ENCODE measurements at regions not wholly inside any gene's neighbourhood (a gene's known extent, or its start where the extent isn't known, plus 50 kb on each side); places are given as distances from the start of the nearest gene placed in this dataset.

DNA sequence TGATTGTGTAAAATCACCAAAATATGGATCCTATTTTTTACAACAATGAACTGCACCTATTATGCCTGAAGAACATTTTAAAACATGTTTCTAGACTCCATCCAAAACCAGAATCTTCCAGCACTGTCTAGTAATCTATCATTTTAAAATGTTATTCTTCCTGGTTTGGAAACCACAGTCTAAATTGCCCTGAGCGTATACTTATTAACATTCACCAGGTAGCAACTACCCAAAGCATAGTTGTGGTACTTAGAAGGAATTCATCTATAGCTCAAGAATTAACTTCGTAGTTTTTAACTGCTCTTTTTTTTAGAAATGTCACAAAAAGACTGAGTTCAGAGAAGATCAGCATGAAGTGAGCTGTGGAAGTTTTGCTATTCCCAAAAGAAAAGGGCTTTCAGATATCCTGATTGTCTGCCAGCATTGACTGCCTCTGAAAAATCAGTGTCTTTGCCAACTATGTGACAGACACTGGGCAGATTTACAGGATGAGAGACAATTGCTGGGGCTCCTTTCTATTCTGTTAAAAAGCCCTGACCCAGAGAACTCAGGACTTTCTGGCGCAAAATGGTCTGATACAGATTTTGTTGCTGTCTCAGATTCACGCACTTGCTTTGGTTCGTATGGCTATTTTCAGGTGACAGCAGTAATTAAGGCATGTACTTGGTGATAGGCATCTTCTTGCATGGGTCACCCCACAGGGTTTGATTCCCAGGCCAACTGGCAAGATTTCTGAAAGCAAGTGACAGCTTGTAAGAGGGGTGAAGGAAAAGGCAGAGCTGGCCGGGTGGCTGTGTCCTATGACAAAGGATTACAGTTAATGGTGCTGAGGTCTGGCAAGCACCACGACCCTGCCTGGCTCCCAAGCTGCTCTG lies 152.5 kb upstream of the RAI14 start:
- H3K4me3 ChIP-seq: no peak overlapping the region
- Mint-ChIP-seq H3K9me3 (peaks cover 5% of the 10 kb centered on the region; the same call in 1 of the 3 replicates), H3K4me3 (no peak overlapping the region), H3K27ac (no peak overlapping the region), H3K36me3 (ENCODE audit: low read depth) (no peaks in the 10 kb centered on the region), H3K27me3 (ENCODE audit: insufficient read depth, low read depth, poor library complexity) (peaks cover 2% of the 10 kb centered on the region), H3K4me1 (peaks cover 2% of the 10 kb centered on the region; the same call in 2 of the 3 replicates)
- H3K4me1 ChIP-seq (ENCODE audit: insufficient read depth): 0 out of 2 replicates have a peak, but pooled peaks cover under 1% of the 10 kb centered on the region
- no peak for ATAC-seq
- H3K9me2 ChIP-seq (ENCODE audit: insufficient read depth): peaks cover 9% of the 10 kb centered on the region
- H3K27ac ChIP-seq (ENCODE audit: low read depth): no peak overlapping the region
- H2AFZ ChIP-seq: peak overlapping the region; percentile 30; the same call in 1 of the 2 replicates
- DNase-seq (ENCODE audit: low spot score): no peak
- no peaks in the 10 kb centered on the region for H4K20me1 ChIP-seq (replicated peaks; ENCODE audit: insufficient read depth)
- no peaks in the 10 kb centered on the region for H3K27me3 ChIP-seq (ENCODE audit: insufficient read depth)
- no peak for TF ChIP-seq EZH2phosphoT487 (IDR thresholded peaks at IDR 0.05; ENCODE audit: unreplicated experiment)
- TF ChIP-seq, protein P1, sequence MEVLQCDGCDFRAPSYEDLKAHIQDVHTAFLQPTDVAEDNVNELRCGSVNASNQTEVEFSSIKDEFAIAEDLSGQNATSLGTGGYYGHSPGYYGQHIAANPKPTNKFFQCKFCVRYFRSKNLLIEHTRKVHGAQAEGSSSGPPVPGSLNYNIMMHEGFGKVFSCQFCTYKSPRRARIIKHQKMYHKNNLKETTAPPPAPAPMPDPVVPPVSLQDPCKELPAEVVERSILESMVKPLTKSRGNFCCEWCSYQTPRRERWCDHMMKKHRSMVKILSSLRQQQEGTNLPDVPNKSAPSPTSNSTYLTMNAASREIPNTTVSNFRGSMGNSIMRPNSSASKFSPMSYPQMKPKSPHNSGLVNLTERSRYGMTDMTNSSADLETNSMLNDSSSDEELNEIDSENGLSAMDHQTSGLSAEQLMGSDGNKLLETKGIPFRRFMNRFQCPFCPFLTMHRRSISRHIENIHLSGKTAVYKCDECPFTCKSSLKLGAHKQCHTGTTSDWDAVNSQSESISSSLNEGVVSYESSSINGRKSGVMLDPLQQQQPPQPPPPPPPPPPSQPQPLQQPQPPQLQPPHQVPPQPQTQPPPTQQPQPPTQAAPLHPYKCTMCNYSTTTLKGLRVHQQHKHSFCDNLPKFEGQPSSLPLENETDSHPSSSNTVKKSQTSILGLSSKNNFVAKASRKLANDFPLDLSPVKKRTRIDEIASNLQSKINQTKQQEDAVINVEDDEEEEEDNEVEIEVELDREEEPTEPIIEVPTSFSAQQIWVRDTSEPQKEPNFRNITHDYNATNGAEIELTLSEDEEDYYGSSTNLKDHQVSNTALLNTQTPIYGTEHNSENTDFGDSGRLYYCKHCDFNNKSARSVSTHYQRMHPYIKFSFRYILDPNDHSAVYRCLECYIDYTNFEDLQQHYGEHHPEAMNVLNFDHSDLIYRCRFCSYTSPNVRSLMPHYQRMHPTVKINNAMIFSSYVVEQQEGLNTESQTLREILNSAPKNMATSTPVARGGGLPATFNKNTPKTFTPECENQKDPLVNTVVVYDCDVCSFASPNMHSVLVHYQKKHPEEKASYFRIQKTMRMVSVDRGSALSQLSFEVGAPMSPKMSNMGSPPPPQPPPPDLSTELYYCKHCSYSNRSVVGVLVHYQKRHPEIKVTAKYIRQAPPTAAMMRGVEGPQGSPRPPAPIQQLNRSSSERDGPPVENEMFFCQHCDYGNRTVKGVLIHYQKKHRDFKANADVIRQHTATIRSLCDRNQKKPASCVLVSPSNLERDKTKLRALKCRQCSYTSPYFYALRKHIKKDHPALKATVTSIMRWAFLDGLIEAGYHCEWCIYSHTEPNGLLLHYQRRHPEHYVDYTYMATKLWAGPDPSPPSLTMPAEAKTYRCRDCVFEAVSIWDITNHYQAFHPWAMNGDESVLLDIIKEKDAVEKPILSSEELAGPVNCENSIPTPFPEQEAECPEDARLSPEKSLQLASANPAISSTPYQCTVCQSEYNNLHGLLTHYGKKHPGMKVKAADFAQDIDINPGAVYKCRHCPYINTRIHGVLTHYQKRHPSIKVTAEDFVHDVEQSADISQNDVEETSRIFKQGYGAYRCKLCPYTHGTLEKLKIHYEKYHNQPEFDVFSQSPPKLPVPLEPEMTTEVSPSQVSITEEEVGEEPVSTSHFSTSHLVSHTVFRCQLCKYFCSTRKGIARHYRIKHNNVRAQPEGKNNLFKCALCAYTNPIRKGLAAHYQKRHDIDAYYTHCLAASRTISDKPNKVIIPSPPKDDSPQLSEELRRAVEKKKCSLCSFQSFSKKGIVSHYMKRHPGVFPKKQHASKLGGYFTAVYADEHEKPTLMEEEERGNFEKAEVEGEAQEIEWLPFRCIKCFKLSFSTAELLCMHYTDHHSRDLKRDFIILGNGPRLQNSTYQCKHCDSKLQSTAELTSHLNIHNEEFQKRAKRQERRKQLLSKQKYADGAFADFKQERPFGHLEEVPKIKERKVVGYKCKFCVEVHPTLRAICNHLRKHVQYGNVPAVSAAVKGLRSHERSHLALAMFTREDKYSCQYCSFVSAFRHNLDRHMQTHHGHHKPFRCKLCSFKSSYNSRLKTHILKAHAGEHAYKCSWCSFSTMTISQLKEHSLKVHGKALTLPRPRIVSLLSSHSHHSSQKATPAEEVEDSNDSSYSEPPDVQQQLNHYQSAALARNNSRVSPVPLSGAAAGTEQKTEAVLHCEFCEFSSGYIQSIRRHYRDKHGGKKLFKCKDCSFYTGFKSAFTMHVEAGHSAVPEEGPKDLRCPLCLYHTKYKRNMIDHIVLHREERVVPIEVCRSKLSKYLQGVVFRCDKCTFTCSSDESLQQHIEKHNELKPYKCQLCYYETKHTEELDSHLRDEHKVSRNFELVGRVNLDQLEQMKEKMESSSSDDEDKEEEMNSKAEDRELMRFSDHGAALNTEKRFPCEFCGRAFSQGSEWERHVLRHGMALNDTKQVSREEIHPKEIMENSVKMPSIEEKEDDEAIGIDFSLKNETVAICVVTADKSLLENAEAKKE (CRISPR knock-in tag; IDR thresholded peaks at IDR 0.05): no peak
- no peak for TF ChIP-seq CREB1 (CRISPR knock-in tag; IDR thresholded peaks at IDR 0.05; ENCODE audit: low read depth)
- TF ChIP-seq, protein P2, sequence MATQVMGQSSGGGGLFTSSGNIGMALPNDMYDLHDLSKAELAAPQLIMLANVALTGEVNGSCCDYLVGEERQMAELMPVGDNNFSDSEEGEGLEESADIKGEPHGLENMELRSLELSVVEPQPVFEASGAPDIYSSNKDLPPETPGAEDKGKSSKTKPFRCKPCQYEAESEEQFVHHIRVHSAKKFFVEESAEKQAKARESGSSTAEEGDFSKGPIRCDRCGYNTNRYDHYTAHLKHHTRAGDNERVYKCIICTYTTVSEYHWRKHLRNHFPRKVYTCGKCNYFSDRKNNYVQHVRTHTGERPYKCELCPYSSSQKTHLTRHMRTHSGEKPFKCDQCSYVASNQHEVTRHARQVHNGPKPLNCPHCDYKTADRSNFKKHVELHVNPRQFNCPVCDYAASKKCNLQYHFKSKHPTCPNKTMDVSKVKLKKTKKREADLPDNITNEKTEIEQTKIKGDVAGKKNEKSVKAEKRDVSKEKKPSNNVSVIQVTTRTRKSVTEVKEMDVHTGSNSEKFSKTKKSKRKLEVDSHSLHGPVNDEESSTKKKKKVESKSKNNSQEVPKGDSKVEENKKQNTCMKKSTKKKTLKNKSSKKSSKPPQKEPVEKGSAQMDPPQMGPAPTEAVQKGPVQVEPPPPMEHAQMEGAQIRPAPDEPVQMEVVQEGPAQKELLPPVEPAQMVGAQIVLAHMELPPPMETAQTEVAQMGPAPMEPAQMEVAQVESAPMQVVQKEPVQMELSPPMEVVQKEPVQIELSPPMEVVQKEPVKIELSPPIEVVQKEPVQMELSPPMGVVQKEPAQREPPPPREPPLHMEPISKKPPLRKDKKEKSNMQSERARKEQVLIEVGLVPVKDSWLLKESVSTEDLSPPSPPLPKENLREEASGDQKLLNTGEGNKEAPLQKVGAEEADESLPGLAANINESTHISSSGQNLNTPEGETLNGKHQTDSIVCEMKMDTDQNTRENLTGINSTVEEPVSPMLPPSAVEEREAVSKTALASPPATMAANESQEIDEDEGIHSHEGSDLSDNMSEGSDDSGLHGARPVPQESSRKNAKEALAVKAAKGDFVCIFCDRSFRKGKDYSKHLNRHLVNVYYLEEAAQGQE (IDR thresholded peaks at IDR 0.05; ENCODE audit: unreplicated experiment): no peak
- TF ChIP-seq NANOG (IDR thresholded peaks at IDR 0.05; ENCODE audit: borderline replicate concordance): no peak
- no peak for TF ChIP-seq ZNF331 (CRISPR knock-in tag; IDR thresholded peaks at IDR 0.05; ENCODE audit: low read depth)
- no peak for TF ChIP-seq JUNB (IDR thresholded peaks at IDR 0.05; ENCODE audit: unreplicated experiment)
- TF ChIP-seq ZNF114 (CRISPR knock-in tag; IDR thresholded peaks at IDR 0.05): no peak
- TF ChIP-seq, protein P3, sequence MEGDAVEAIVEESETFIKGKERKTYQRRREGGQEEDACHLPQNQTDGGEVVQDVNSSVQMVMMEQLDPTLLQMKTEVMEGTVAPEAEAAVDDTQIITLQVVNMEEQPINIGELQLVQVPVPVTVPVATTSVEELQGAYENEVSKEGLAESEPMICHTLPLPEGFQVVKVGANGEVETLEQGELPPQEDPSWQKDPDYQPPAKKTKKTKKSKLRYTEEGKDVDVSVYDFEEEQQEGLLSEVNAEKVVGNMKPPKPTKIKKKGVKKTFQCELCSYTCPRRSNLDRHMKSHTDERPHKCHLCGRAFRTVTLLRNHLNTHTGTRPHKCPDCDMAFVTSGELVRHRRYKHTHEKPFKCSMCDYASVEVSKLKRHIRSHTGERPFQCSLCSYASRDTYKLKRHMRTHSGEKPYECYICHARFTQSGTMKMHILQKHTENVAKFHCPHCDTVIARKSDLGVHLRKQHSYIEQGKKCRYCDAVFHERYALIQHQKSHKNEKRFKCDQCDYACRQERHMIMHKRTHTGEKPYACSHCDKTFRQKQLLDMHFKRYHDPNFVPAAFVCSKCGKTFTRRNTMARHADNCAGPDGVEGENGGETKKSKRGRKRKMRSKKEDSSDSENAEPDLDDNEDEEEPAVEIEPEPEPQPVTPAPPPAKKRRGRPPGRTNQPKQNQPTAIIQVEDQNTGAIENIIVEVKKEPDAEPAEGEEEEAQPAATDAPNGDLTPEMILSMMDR (conservative IDR thresholded peaks at IDR 0.05; ENCODE audit: low read depth in 2 of 2): no peak
- no peak for TF ChIP-seq STAT1 (IDR thresholded peaks at IDR 0.05; ENCODE audit: unreplicated experiment)
- TF ChIP-seq, protein P4, sequence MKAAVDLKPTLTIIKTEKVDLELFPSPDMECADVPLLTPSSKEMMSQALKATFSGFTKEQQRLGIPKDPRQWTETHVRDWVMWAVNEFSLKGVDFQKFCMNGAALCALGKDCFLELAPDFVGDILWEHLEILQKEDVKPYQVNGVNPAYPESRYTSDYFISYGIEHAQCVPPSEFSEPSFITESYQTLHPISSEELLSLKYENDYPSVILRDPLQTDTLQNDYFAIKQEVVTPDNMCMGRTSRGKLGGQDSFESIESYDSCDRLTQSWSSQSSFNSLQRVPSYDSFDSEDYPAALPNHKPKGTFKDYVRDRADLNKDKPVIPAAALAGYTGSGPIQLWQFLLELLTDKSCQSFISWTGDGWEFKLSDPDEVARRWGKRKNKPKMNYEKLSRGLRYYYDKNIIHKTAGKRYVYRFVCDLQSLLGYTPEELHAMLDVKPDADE (IDR thresholded peaks at IDR 0.05): no peak
- no peak for TF ChIP-seq POLR2AphosphoS5 (IDR thresholded peaks at IDR 0.05; ENCODE audit: low read depth)
- TF ChIP-seq EZH2 (IDR thresholded peaks at IDR 0.05; ENCODE audit: low read depth, unreplicated experiment): no peak
- no peak overlapping the region for H3K4me2 ChIP-seq
- H3F3A ChIP-seq (replicated peaks; ENCODE audit: low read depth): no peaks in the 10 kb centered on the region
- no peaks in the 10 kb centered on the region for H3K36me3 ChIP-seq (ENCODE audit: insufficient read depth)
- H3K79me2 ChIP-seq (replicated peaks; ENCODE audit: insufficient read depth): no peaks in the 10 kb centered on the region

Data from GM23338 (cell line).